ENCODE measurements at regions not wholly inside any gene's neighbourhood (a gene's known extent, or its start where the extent isn't known, plus 50 kb on each side); places are given as distances from the start of the nearest gene placed in this dataset.

DNA sequence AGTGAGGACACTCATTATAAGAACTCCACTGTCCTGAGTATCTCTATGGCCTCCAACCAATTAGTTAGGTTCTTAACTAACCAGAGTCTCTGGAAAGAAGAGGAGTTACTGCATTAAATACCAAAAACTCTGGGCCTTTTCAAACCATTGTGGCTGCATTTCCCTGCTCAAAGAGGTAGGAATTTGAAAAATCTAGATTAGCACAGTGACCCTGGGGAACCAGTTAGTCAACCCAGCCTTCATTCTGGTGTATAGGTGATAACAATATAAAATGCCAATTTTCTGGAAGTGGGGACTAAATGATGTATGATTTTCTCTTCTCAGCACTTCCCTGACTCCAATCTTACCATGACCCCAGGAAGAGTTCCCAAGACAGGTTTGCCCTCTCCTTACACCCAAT, 287.8 kb upstream of the SETBP1 start:
- POLR2A ChIA-PET = no interaction called here
- no peaks in the 10 kb centered on the region for H3K27me3 Mint-ChIP-seq
- H3K4me1 Mint-ChIP-seq = peaks cover 0 to 1% (median 0%) of the 10 kb centered on the region in 4 donors
- DNase-seq (no peak), ATAC-seq (no peak)
- no peaks in the 10 kb centered on the region for H3K36me3 Mint-ChIP-seq
- H3K9me3 Mint-ChIP-seq = peaks cover 0 to 3% (median 0%) of the 10 kb centered on the region in 9 donors
- H3K4me3 Mint-ChIP-seq = no peak overlapping the region
- H3K27ac Mint-ChIP-seq = no peak overlapping the region

DNA sequence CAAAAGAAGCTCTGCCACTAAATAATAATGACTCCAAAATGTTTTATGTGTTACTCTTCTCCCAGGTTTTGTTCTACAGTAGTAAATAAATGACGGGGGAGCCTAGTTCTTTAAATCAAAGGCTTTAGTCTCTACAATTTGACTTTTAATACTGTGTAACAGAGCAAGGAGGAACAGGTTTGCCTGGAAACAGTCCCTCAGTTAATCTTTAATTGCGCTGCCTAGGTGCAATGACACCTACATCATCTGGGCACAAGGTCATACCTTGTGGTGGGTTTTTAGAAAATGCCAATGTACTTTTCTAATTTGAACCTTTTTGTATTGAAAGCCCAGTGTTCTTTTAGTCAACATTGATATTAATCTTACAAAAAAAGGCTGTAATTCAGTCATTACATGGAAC, 287.3 kb upstream of the SETBP1 start:
- DNase-seq = no peak
- POLR2A ChIA-PET = no interaction called here
- Mint-ChIP-seq H3K9me3 (peaks cover 0 to 3% (median 0%) of the 10 kb centered on the region in 9 donors), H3K27me3 (no peaks in the 10 kb centered on the region), H3K36me3 (no peaks in the 10 kb centered on the region), H3K4me1 (peaks cover 0 to 1% (median 0%) of the 10 kb centered on the region in 4 donors), H3K4me3 (no peak overlapping the region), H3K27ac (no peak overlapping the region)
- no peak for ATAC-seq

DNA sequence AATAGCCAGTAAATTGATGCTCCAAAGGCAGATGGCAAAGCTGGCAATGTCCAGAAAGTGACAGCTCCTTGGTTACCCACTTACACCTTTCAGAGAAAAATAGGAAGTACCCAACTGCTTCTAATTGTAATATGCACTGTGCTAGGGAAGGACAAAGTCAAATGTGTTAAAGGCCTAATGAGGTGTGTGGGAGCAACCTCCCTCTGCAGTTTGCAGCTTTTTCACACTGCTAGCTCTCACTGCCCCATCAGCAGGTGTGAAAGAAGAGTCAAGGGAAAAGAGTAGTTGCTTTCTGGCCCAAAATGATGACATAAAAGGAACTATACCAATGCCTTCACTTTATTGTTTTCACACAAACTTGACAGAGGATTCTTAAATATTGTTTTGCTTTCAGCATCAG, 284.1 kb upstream of the SETBP1 start:
- H3K4me1 Mint-ChIP-seq = no peaks in the 10 kb centered on the region
- no peak overlapping the region for H3K4me3 Mint-ChIP-seq
- no peak for DNase-seq
- H3K27me3 Mint-ChIP-seq = no peaks in the 10 kb centered on the region
- no peak overlapping the region for H3K27ac Mint-ChIP-seq
- no peaks in the 10 kb centered on the region for H3K36me3 Mint-ChIP-seq
- POLR2A ChIA-PET = no interaction called here
- H3K9me3 Mint-ChIP-seq = no peaks in the 10 kb centered on the region
- no peak for ATAC-seq

DNA sequence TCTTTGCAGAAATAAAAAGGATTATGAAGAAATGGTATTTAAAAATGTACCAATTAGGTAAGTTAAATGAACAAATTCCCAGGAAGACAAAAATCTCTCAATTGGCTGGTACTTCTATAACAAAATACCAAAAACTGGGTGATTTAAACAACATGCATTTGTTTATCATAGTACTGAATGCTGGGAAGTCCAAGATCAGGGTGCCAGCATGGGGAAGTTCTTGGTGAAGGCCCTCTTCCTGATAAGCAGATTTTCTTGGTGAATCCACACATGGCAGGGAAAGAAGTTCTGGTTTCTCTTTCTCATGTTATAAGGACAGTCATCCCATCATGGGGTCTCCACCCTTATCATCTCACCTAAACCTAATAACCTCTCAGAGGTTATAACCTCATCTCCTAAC, 271.6 kb upstream of the SETBP1 start:
- no peak for ATAC-seq
- no peak for DNase-seq
- H3K9me3 Mint-ChIP-seq = peaks cover 0 to 3% (median 0%) of the 10 kb centered on the region in 9 donors
- H3K4me3 Mint-ChIP-seq = no peak overlapping the region
- H3K27ac Mint-ChIP-seq = no peak overlapping the region
- POLR2A ChIA-PET = no interaction called here
- H3K4me1 Mint-ChIP-seq = no peaks in the 10 kb centered on the region
- H3K36me3 Mint-ChIP-seq = no peaks in the 10 kb centered on the region
- H3K27me3 Mint-ChIP-seq = peaks cover 0 to 2% (median 0%) of the 10 kb centered on the region in 5 donors

DNA sequence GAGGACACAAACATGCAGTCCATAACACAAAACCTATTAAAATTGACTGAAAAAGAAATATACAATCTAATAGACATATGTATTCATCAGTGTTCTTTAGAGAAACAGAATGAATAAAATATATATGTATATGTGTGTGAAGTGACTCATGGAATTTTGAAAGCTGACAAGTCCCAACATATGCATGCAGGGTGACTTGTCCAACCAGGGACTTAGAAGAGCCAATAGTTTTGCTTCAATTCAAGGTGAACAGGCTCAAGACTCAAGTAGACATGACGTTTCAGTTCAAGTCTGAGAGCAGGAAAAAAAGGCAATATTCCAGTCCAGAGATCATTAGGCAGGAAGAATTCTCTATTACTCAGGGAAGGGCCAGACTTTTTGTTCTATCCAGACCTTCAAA, 271.2 kb upstream of the SETBP1 start:
- POLR2A ChIA-PET = no interaction called here
- H3K27me3 Mint-ChIP-seq = peaks cover 0 to 2% (median 0%) of the 10 kb centered on the region in 5 donors

DNA sequence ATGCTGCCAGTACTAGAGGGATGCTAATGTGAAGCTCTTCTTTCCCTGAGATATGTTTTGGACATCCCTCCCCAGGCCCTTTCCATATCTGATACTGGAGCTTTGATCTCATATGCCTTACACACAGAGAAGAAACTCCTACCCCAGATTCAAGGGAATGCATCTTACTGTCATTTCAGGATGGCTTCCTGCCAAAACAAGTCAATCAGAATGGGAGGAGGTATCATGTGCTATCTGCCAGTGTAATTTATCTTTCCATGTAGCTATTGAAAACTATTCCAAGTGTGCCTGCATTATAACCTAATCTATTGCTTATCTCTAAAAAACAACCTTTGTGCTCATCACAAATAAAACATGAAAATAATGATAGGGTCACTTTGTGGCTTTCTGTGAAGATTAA, 269.9 kb upstream of the SETBP1 start:
- no peak overlapping the region for H3K4me3 Mint-ChIP-seq
- H3K9me3 Mint-ChIP-seq = peaks cover 0 to 10% (median 0%) of the 10 kb centered on the region in 9 donors
- ATAC-seq = no peak
- H3K4me1 Mint-ChIP-seq = no peaks in the 10 kb centered on the region
- POLR2A ChIA-PET = no interaction called here
- no peak for DNase-seq
- no peaks in the 10 kb centered on the region for H3K36me3 Mint-ChIP-seq
- no peak overlapping the region for H3K27ac Mint-ChIP-seq
- peaks cover 0 to 2% (median 0%) of the 10 kb centered on the region in 5 donors for H3K27me3 Mint-ChIP-seq

More for the DNA sequence above, 271.2 kb upstream of the SETBP1 start:
- no peaks in the 10 kb centered on the region for H3K4me1 Mint-ChIP-seq
- H3K9me3 Mint-ChIP-seq = peaks cover 0 to 6% (median 0%) of the 10 kb centered on the region in 9 donors
- ATAC-seq (no peak), DNase-seq (no peak)
- H3K4me3 Mint-ChIP-seq = no peak overlapping the region
- H3K27ac Mint-ChIP-seq = no peak overlapping the region
- H3K36me3 Mint-ChIP-seq = no peaks in the 10 kb centered on the region

DNA sequence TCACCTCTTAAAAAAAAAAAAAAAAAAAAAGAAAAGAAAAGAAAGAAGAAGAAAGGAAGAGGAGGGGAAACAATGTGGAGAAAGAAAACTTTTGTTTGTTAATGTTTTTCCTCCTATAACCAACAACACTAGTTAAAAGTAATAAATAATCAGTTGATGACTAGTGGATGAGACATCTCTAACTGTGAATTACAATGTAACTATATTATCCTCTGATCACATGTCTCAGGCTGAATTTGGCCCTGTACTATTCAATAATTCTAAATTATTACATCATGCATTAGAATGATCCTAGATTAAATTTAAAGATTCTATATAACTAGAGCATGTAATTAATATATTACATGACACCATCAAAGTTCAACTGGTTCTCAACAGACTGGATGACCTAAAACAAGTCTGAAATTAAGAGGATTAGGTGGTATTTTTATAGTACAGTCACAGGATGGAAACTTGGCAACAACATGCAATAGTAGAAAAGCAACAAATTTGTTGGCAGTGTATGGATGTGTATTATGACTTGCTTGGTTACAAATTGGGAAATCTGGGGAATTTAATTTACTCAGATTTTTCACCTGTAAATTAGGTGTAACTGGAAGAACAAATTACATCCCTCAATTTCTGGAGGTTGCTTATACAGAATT, 269.3 kb upstream of the SETBP1 start:
- Mint-ChIP-seq H3K27ac (no peak overlapping the region), H3K36me3 (no peaks in the 10 kb centered on the region), H3K27me3 (peaks cover 0 to 2% (median 0%) of the 10 kb centered on the region in 5 donors), H3K4me1 (no peaks in the 10 kb centered on the region), H3K9me3 (peaks cover 0 to 10% (median 0%) of the 10 kb centered on the region in 9 donors), H3K4me3 (no peak overlapping the region)
- POLR2A ChIA-PET = no interaction called here
- ATAC-seq = no peak
- no peak for DNase-seq

DNA sequence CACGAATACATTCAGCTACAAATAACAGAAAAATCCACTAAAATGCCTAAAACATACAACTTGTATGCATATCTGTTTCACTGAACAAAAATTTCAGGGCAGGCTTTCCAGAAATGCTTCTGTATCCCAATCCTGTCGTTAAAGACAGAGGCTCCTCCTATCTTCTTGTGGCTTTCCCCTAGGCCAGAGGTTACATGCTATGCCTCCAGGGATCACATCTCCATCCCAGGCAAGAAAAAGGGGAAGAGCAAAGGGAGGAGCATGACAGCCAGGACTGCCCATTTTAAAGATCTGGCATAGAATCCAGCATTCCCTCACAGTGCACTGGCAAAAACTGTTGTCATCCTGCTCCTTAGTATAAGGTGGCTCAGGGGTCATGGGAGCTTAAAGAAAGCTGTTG, 268.7 kb upstream of the SETBP1 start:
- POLR2A ChIA-PET = no interaction called here
- Mint-ChIP-seq H3K27ac (no peak overlapping the region), H3K4me3 (no peak overlapping the region), H3K9me3 (peaks cover 0 to 9% (median 0%) of the 10 kb centered on the region in 9 donors), H3K36me3 (no peaks in the 10 kb centered on the region), H3K4me1 (no peaks in the 10 kb centered on the region), H3K27me3 (peaks cover 0 to 2% (median 0%) of the 10 kb centered on the region in 5 donors)
- ATAC-seq (no peak), DNase-seq (no peak)

DNA sequence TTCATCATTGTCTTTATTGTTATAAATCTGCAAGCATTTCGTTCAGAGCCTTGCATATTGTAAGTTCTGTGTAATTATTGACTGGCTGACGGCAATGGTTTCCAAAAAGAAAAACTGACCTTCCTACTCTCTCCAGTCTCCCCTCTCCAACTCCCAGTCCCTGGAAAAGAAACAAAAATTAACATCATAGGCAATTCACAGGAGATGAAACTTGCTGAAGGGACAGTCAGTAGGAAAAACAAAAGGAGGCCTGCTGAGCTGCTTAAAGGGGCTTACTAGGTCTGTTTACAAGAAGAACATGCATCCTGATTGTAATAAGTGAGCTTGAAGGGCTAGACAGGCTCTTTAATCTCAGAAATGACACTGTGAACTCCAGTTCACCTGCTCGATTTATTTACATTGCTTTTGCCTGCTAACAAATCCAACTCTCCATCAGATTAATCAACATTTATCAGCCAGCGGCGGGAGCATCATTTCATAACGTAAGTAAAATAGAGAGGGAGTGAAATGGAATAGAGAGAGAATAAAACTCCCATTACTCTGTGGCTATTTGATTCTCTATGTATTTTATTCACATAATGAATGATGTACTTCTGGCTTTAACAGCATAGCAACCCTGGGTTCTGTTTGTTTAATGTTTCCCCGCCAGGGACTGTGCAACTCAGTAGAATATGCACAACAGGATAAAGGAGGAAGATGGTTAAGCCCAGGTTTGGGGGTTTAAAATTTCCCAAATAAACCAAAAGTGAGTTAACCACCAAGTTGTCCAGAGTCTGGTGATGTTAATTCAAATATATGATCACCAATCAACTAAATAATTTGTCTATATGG, 256.7 kb upstream of the SETBP1 start:
- H3K9me3 Mint-ChIP-seq = peaks cover 0 to 36% (median 9%) of the 10 kb centered on the region in 9 donors
- POLR2A ChIA-PET = no interaction called here
- ATAC-seq (no peak), DNase-seq (no peak)
- no peak overlapping the region for H3K27ac Mint-ChIP-seq
- H3K4me1 Mint-ChIP-seq = no peaks in the 10 kb centered on the region
- H3K36me3 Mint-ChIP-seq = peaks cover 0 to 5% (median 0%) of the 10 kb centered on the region in 3 donors
- H3K4me3 Mint-ChIP-seq = no peak overlapping the region
- H3K27me3 Mint-ChIP-seq = no peaks in the 10 kb centered on the region

DNA sequence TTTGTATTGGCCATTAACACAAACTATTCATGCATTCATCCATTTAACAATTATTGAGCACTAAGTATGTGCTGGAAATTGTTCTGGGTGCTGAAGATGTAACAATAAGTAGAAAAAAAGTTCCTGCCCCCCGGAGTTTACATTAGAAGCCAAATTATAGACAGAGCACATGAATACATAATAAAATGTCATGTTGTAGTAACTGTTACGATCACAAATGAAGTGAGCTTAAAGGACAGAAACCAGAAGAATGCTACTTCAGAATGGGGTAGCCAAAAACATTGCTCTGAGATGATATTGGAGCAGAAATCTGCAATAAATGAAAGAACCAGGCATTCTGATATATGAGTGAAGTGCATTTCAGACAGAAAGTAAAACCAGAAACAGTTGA, 256.0 kb upstream of the SETBP1 start:
- no peaks in the 10 kb centered on the region for H3K36me3 Mint-ChIP-seq
- H3K27ac Mint-ChIP-seq = no peak overlapping the region
- peaks cover 0 to 30% (median 6%) of the 10 kb centered on the region in 9 donors for H3K9me3 Mint-ChIP-seq
- POLR2A ChIA-PET = no interaction called here
- H3K4me1 Mint-ChIP-seq = no peaks in the 10 kb centered on the region
- DNase-seq = no peak
- H3K27me3 Mint-ChIP-seq = no peaks in the 10 kb centered on the region
- no peak for ATAC-seq
- no peak overlapping the region for H3K4me3 Mint-ChIP-seq

DNA sequence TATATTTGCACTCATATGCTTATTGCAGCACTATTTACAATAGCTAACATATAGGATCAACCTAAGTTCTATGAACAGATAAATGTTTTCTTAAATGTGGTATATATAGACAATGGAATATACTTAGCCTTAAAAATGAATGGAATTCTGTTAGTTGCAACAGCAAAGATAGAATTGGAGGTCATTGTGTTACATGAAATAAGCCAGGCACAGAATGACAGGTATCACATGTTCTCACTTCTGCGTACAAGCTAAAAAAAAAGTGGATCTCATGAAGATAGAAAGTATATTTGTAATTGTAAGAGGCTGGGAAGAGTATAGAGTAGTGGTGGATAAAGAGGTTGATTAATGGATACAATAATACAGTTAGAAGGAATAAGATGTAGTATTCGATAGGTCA, 255.5 kb upstream of the SETBP1 start:
- Mint-ChIP-seq H3K27me3 (no peaks in the 10 kb centered on the region), H3K9me3 (peaks cover 0 to 25% (median 6%) of the 10 kb centered on the region in 9 donors), H3K27ac (no peak overlapping the region), H3K36me3 (no peaks in the 10 kb centered on the region), H3K4me3 (no peak overlapping the region), H3K4me1 (no peaks in the 10 kb centered on the region)
- ATAC-seq (no peak), DNase-seq (no peak)
- POLR2A ChIA-PET = no interaction called here

DNA sequence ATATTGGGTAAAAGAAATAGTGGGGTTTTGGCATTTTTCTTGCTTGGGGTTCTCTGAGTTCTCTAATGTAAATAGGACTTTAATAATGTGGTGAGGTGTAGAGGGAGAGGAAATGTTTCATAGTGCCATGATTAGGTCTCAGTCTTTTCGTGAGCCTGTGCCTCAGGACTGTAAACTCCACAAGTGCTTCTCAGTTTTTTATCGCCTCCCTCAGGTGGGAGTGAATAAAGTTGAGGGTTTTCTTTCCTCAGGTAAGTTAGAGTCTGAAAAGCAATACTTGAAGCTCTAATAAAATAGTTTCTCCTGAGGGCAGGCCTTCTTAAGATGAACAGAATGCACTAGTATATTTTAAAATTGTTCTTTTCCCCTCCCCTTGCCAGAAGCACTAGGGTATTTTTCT, 243.1 kb upstream of the SETBP1 start:
- Mint-ChIP-seq H3K36me3 (peaks cover 0 to 6% (median 0%) of the 10 kb centered on the region in 3 donors), H3K27me3 (peaks cover 0 to 7% (median 6%) of the 10 kb centered on the region in 5 donors), H3K27ac (no peak overlapping the region), H3K9me3 (peaks cover 0 to 8% (median 0%) of the 10 kb centered on the region in 9 donors), H3K4me3 (no peak overlapping the region), H3K4me1 (no peaks in the 10 kb centered on the region)
- no peak for ATAC-seq
- POLR2A ChIA-PET = no interaction called here
- DNase-seq = no peak

DNA sequence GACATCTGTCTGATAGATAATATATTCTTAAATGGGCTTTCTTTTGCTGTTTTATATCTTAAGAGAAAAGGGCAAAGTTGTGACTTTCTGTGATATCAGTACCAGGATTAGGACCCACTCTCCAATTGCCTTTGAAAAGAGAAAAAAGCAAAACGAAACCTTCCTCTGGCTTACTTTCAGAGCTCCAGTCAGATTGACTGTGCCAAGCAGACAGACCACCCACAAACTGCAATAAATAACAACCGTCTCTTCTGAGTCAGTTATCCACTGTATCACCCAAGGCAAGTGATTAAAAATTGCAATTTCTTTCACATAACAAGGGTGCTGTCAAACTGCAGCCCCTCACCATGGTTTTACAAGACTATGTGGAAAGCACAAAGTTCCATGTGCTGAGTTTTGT, 230.5 kb upstream of the SETBP1 start:
- peaks cover 0 to 3% (median 0%) of the 10 kb centered on the region in 5 donors for H3K27me3 Mint-ChIP-seq

More for the DNA sequence above, 230.5 kb upstream of the SETBP1 start:
- Mint-ChIP-seq H3K36me3 (no peaks in the 10 kb centered on the region), H3K27ac (no peak overlapping the region), H3K4me3 (no peak overlapping the region), H3K4me1 (peaks cover 0 to 2% (median 0%) of the 10 kb centered on the region in 4 donors), H3K9me3 (peaks cover 0 to 5% (median 0%) of the 10 kb centered on the region in 9 donors)
- no peak for DNase-seq
- POLR2A ChIA-PET = no interaction called here
- ATAC-seq = no peak
